ENCODE measurements at regions not wholly inside any gene's neighbourhood (a gene's known extent, or its start where the extent isn't known, plus 50 kb on each side); places are given as distances from the start of the nearest gene placed in this dataset.
"Not testable (repeated sequence)": the region's sequence is repeated elsewhere in the genome, so short reads cannot be mapped to it uniquely, and the experiment has no call there.

GRCh38 chr2:122244598-122245229 is 489.3 kb downstream of the TSN start:
- no peak for DNase-seq

DNA sequence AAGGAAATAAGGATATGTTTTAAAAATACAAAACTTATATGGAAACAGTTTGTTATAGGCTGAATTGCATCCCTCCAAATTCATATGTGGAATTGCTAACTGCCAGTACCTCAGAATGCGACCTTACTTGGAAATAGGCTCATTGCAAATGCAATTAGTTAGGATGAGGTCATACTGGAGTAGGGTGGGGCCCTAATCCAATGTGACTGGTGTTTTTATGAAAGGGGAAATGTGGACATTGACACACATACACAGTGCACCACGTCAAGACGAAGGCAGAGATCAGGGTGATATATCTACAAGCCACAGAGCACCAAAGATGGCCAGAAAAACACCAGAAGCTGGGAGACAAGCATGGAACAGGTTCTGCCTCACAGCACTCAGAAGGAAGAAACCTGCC is 494.2 kb downstream of the TSN start:
- no peak for DNase-seq

- DNase-seq, result no peak
Observed at GRCh38 chr2:122251158-122251557, 495.7 kb downstream of the TSN start.

GRCh38 chr2:122251566-122251965 is 496.1 kb downstream of the TSN start:
- no peak for DNase-seq

DNA sequence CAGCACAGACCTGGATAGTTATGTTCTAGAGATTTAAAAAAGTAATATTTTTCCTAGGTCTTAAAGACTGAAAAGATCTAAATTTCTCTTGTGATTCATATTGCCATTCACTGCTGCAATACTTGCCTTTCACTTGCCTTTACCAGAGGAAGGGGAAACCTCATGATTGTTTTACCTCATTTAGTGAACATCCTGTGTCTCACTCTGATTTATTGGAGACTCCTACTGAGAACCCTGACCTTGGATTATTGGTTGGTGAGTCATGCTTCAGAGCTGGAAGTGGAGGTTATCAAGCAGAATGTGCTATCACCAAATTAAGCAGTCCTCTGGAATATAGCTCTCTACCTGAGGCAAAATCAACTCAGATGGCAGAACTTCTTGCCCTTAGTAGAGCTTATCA is 500.5 kb downstream of the TSN start:
- no peak for DNase-seq

GRCh38 chr2:122261911-122262310 is 506.5 kb downstream of the TSN start:
- no peak for DNase-seq

DNA sequence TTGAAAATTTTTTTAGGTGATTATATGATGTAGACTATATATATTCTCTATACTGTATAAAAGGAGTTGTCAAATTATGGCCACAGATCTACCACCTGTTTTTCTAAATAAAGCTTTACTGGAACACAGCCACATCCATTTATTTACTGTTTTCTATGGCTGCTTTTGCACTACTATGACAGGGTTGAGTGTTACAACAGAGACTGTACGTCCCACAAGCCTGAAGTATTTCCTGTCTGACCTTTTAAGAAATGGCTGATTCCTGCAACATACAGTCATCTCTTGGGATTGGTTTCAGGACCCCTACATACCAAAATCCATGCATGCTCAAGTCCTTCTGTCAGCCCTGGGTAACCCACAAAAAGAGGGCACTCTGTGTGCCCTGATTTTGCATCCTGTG is 508.3 kb downstream of the TSN start:
- DNase-seq, result no peak

- DNase-seq, result no peak
Observed at GRCh38 chr2:122266636-122267035, 511.2 kb downstream of the TSN start.

DNA sequence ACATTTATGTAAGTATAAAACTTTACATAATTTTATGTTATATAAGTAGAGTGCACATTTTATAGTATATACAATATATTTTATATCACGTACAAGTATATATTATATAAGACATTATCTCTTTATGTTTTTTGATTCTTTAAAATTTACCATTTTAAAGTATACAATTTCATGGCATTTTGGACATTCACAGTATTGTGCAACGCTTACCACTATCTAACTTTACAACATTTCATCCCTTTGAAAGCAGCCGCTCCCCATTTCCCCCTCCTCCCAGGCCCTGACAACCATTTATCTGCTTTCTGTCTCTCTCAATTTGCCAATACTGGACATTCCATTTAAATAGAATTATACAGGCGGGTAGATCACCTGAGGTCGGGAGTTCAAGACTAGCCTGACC is 512.5 kb downstream of the TSN start:
- no peak for DNase-seq

DNA sequence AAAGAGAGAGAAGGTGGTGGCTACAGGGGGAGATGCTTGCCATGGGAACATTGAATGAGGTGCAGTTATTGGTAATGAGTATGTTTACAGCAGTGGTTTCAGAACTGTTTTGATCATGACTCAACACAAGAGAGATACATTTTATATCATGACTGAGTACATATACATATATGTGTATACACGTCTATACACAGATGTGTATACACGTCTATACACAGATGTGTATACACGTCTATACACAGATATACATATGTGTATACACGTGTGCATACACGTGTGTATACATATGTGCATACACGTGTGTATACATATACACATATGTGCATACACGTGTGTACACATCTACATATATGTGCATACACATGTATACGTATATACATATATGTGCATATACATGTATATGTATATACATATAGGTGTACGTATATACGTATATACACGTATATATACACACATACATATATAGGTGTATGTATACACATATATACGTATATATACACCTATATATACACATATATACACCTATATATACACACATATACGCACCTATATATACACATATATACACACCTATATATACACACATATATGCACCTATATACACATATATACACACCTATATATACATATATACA is 518.5 kb downstream of the TSN start:
- DNase-seq, result no peak

DNA sequence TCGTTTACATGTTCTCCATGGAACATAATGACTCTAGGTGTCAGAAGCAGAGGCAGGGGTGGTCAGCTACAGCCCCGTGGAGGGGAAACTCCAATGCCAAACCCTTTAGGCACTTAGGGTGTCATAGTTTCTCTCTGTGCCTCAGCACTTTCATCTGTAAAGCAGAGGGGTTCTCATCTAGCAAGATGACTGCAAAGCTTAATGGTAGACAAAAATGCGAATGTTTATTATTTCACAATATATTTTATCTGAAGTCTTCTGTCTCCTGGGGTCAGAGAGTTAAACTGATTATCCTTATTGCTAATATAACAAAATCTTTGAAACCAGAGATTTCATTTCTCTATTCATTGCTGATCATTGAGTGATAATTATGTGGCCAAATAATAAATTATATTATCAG is 522.5 kb downstream of the TSN start:
- DNase-seq, result no peak

DNA sequence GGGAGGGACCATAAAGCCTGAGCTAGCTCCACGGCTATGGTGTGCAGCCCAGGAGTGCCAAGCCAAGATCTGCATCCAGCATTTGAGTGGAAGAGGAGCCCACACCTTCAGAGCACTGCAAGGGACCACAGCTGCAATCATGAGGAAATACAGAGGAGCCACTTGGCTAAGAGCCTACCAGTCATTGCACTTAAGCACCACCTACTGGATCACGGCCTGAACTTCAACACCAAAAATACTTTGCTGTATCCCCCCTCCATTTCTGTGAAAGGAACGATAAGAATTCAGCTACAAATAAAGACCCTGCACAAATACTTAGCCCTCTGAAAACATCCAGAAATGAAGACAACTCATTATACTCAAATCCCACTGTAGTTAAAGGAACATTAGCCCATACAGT is 545.3 kb downstream of the TSN start:
- no peak for DNase-seq

DNA sequence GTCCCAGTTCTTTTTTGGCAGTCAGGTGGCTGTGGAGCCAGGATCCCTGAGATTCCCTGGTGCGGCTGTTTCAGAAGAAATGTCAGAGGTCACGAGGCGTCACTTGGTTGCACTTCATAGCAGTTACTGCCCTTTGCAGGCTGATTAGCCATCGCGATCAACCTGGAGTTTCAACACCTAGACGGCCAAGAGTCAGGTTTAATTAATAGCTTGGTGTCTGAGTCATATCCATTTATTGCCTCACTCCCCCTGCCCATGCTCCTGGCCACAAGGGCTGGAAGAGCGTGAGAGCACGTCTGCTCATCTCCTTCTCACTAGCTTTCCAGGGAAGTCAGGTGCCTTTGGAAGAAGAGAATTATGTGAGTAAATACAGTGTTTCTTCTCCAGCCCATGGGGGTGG is 552.3 kb downstream of the TSN start:
- no peak for DNase-seq

DNA sequence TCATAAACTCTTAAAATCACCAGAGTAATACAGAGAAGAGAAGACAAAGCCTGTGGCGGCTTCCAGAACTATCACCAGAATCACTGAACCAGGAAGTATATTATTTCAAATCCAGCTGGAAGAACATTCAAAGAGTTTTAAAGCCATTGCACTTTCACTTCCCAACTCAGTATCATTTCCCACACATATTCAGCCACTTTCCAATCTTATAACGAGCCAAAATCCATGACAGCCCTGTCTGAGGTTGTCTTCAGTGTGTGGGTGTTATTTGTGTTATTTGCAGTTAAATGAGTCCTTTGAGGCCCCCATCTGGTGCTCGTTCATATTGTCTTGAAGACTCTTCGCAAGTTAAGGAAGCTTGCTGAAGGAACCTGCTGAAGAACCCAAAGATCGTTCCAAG is 559.9 kb downstream of the TSN start:
- DNase-seq, result no peak

- no peak for DNase-seq
Observed at GRCh38 chr2:122319539-122320132, 564.2 kb downstream of the TSN start.

GRCh38 chr2:122322815-122323214 is 567.4 kb downstream of the TSN start:
- no peak for DNase-seq

DNA sequence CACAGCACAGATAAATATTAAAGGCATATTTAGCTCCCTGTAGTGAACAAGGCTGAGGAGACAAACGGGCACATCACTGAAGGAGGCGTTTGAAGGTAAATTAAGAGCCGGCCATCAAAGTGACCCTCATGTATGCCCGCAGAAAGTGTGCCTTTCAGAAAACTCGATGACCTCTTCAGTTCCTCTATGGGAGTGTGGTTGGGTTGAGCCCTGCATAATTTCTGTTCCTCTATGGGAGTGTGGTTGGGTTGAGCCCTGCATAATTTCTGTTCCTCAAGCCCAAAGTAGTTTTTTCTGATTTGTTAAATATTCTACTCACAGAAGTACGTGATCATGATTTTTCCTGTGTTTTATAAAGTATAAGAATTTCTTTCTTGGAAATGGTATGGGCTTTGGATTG is 568.5 kb downstream of the TSN start:
- DNase-seq, result no peak

GRCh38 chr2:122326471-122326870 is 571.0 kb downstream of the TSN start:
- DNase-seq, result no peak

DNA sequence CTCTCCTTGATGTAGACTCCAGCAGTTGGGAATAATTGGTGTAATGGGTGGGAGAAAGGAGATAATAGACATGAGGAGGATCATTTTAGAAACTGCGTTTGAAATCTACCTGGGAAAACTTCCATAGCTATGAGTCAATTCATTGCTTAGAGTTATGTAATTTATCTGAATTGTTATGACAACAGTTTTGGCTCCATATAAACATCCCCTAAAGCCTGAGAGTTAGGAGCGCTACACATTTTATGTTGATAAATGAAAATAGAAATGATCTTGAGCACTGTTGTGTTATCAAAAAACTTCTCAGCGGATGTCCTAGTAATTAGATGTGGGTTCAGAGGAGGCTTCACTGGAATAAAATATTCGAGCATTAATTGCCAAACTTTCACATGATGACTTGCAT is 573.4 kb downstream of the TSN start:
- no peak for DNase-seq

DNA sequence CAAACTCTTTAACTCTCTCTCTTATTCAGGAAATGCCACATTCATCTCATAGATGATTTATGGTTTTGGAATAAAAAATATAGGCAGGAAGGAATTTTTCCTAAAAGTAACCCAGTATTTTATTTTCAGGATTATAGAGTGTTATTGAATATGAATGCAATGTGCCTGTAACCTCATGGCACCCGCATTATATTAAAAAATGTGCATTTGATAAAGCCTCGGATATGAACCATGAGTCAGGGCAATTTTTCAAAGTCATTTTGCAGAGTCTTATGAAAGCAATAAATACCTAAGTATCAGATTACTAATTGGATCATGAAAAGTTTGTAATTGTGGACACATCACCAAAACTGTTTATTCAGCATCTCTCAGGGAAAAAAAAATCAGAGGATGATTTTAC is 573.8 kb downstream of the TSN start:
- no peak for DNase-seq

DNA sequence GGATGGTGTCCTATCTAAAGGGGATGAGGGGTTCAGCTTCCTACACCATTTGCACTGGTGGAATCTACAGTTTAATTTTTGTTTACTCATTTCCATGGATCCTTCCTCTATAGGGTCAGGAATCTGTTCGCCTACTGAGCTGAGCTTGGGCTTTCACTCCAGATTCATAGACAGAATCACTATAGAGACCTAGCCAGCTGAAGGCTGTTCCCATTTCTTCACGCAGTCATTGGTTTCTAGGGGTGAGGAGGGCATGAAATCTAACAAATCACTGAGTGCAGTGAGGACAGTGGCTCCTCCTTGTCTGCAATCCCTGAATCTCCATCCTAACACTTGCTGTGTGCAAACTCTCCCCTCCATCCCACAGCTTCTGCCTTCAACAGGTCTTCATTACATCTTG is 578.5 kb downstream of the TSN start:
- no peak for DNase-seq

- DNase-seq, result no peak
Observed at GRCh38 chr2:122338000-122338399, 582.5 kb downstream of the TSN start.

DNA sequence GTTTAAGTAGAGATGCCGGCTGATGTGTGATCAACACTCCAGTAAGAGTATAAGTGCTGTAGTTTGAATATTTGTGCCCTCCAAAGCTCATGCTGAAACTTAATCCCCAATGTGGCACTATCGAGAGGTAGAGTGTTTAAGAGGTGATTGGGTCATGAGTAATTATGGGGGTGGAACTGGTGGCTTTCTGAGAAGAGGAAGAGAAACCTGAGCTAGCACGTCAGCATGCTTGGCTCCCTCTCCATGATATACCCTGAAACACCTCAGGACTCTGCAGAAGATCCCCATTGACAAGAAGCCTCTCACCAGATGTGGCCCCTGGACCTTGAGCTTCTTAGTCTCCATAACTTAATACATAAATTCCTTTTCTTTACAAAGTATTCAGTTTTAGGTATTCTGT is 584.8 kb downstream of the TSN start:
- DNase-seq, result no peak

- DNase-seq, result no peak
Observed at GRCh38 chr2:122341007-122341406, 585.6 kb downstream of the TSN start.

DNA sequence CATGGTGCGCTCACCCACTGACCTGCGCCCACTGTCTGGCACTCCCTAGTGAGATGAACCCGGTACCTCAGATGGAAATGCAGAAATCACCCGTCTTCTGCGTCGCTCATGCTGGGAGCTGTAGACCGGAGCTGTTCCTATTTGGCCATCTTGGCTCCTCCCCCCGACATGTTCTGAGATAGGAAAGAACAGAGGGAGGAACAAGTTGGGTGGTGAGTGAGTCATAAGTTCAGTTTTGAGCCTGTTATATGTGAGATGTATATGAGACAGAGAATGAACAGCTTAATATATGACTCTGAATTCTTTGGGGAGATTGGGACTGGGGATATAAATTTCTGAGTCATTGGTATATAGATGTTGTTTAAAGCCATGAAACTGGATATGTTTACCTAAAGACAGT is 596.7 kb downstream of the TSN start:
- not testable (repeated sequence) for DNase-seq
